CD4-positive, alpha-beta T cell (primary cell): ENCODE measurements at regions not wholly inside any gene's neighbourhood (a gene's known extent, or its start where the extent isn't known, plus 50 kb on each side); places are given as distances from the start of the nearest gene placed in this dataset.

ENCODE experiments used
- ATAC-seq: fragments of 200-7000 bp; cut with Tn5 transposase; one replicate; pipeline ENCODE4 v1.10.0; 2022; ENCODE audit warnings: mild to moderate bottlenecking; ENCODE audit not compliant: poor library complexity
- CTCF ChIA-PET: fragments of 350-600 bp; sonication (Branson Sonifier 250); formaldehyde crosslinking; loops from one replicate; lab custom pipeline; 2021; ENCODE audit warnings: antibody characterized with exemption, inconsistent platforms; lab: Charles Lee
- POLR2A ChIA-PET: fragments of 350-600 bp; sonication (Branson Sonifier 250); formaldehyde crosslinking; loops from one replicate; lab custom pipeline; 2021; ENCODE audit warnings: antibody characterized with exemption, inconsistent platforms; lab: Charles Lee
- DNase-seq, 14 experiments: peaks; one replicate each; pipeline ENCODE4 v3.0.0-alpha.2; 2013 to 2020; ENCODE audit warnings: mixed read lengths in 2 of 14
- H3K27ac ChIP-seq, 2 donors: one replicate each; pipeline versions ENCODE4 v1.5.1 to v1.7.0; 2013; ENCODE audit warnings: low read length in 2 of 2, low read depth in 1 of 2, mild to moderate bottlenecking in 1 of 2
- H3K27me3 ChIP-seq, 2 experiments: 1 replicate in 1 of 2; 2 replicates in 1 of 2; pipeline versions ENCODE4 v1.6.1 to v1.7.0; 2013; ENCODE audit warnings: low read length in 2 of 2, control low read depth in 1 of 2, mild to moderate bottlenecking in 1 of 2, moderate library complexity in 1 of 2; ENCODE audit not compliant: insufficient read depth in 2 of 2, control insufficient read depth in 1 of 2
- H3K36me3 ChIP-seq: one replicate; pipeline ENCODE4 v1.6.1; 2013; ENCODE audit warnings: low read length, control low read depth; ENCODE audit not compliant: insufficient read depth
- H3K4me1 ChIP-seq: one replicate; pipeline ENCODE4 v1.6.1; 2013; ENCODE audit warnings: low read length, control low read depth; ENCODE audit not compliant: insufficient read depth
- H3K4me3 ChIP-seq: one replicate; pipeline ENCODE4 v1.5.1; 2013; ENCODE audit warnings: mild to moderate bottlenecking, low read length, moderate library complexity
- H3K9me3 ChIP-seq, 2 experiments: 1 replicate in 1 of 2; 2 replicates in 1 of 2; pipeline versions ENCODE4 v1.6.1 to v1.7.0; 2013; ENCODE audit warnings: low read length in 2 of 2, mild to moderate bottlenecking in 2 of 2, control low read depth in 1 of 2, moderate library complexity in 1 of 2; ENCODE audit not compliant: control insufficient read depth in 1 of 2, insufficient read depth in 1 of 2
- H3K27ac Mint-ChIP-seq: one replicate; pipeline ENCODE4 v1.8.0; 2020; ENCODE audit warnings: mixed read lengths
- H3K27me3 Mint-ChIP-seq: one replicate; pipeline ENCODE4 v1.8.0; 2021; ENCODE audit warnings: mixed read lengths
- H3K36me3 Mint-ChIP-seq: one replicate; pipeline ENCODE4 v1.8.0; 2021; ENCODE audit warnings: low read depth, mixed read lengths
- H3K4me1 Mint-ChIP-seq: one replicate; pipeline ENCODE4 v1.8.0; 2021; ENCODE audit warnings: low read depth, mixed read lengths
- H3K4me3 Mint-ChIP-seq: one replicate; pipeline ENCODE4 v1.8.0; 2020; ENCODE audit warnings: mild to moderate bottlenecking, mixed read lengths
- H3K9me3 Mint-ChIP-seq: one replicate; pipeline ENCODE4 v1.8.0; 2020; ENCODE audit warnings: mixed read lengths
- CTCF ChIP-seq: fragments of 200-600 bp; IDR thresholded peaks from one replicate; pipeline ENCODE4 v1.8.0; 2022; ENCODE audit warnings: antibody characterized with exemption, mild to moderate bottlenecking
- intact Hi-C, 2 experiments: fragments of 100-400 bp; cut with DNase I in 1 of 2; cut with micrococcal nuclease in 1 of 2; formaldehyde crosslinking; loops; one replicate each; pipeline versions ENCODE4 v1.15.1 to v1.9.0; 2023 to 2025; cut with DNase I, micrococcal nuclease

GRCh38 chr3:78013653-78014052, 973.8 kb downstream of the ROBO2 start:
- Histone ChIP-seq H3K4me3 (no peak overlapping the region), H3K4me1 (no peaks in the 10 kb centered on the region), H3K9me3 (peaks cover 0 to 5% of the 10 kb centered on the region in 2 experiments), H3K27ac (no peak overlapping the region), H3K36me3 (no peaks in the 10 kb centered on the region), H3K27me3 (no peaks in the 10 kb centered on the region)
- CTCF ChIA-PET: no interaction called here
- no peak for TF ChIP-seq CTCF
- peaks cover 15% of the 10 kb centered on the region for H3K9me3 Mint-ChIP-seq
- intact Hi-C loops: no loop called here
- no peaks in the 10 kb centered on the region for H3K36me3 Mint-ChIP-seq
- ATAC-seq: no peak
- no peak for DNase-seq
- no peak overlapping the region for H3K4me3 Mint-ChIP-seq
- H3K4me1 Mint-ChIP-seq: no peaks in the 10 kb centered on the region
- no peak overlapping the region for H3K27ac Mint-ChIP-seq
- POLR2A ChIA-PET: no interaction called here
- no peaks in the 10 kb centered on the region for H3K27me3 Mint-ChIP-seq

- no peaks in the 10 kb centered on the region for H3K27me3 Mint-ChIP-seq
- peaks cover 16% of the 10 kb centered on the region for H3K9me3 Mint-ChIP-seq
- no peak for TF ChIP-seq CTCF
- H3K27ac ChIP-seq: no peak overlapping the region
- no peak overlapping the region for H3K4me3 Mint-ChIP-seq
- H3K4me1 Mint-ChIP-seq: no peaks in the 10 kb centered on the region
- H3K27ac Mint-ChIP-seq: no peak overlapping the region
- CTCF ChIA-PET: no interaction called here
- peaks cover 0 to 5% of the 10 kb centered on the region in 2 experiments for H3K9me3 ChIP-seq
- no peaks in the 10 kb centered on the region for H3K36me3 Mint-ChIP-seq
- H3K4me1 ChIP-seq: no peaks in the 10 kb centered on the region
- no peak for ATAC-seq
- DNase-seq: no peak
- H3K36me3 ChIP-seq: no peaks in the 10 kb centered on the region
- no peaks in the 10 kb centered on the region for H3K27me3 ChIP-seq
- intact Hi-C loops: no loop called here
- POLR2A ChIA-PET: no interaction called here
- H3K4me3 ChIP-seq: no peak overlapping the region
Measured at GRCh38 chr3:78015856-78016255, 976.0 kb downstream of the ROBO2 start.

GRCh38 chr3:78021710-78022109, 981.8 kb downstream of the ROBO2 start:
- no peaks in the 10 kb centered on the region for H3K36me3 Mint-ChIP-seq
- TF ChIP-seq CTCF: no peak
- ATAC-seq: no peak
- no peak for DNase-seq
- Histone ChIP-seq H3K9me3 (peaks cover 0 to 4% of the 10 kb centered on the region in 2 experiments), H3K4me1 (no peaks in the 10 kb centered on the region), H3K27ac (no peak overlapping the region), H3K36me3 (no peaks in the 10 kb centered on the region), H3K4me3 (no peak overlapping the region), H3K27me3 (no peaks in the 10 kb centered on the region)
- H3K9me3 Mint-ChIP-seq: peaks cover 13% of the 10 kb centered on the region
- CTCF ChIA-PET: no interaction called here
- no peaks in the 10 kb centered on the region for H3K4me1 Mint-ChIP-seq
- intact Hi-C loops: no loop called here
- POLR2A ChIA-PET: no interaction called here
- no peak overlapping the region for H3K4me3 Mint-ChIP-seq
- no peak overlapping the region for H3K27ac Mint-ChIP-seq
- H3K27me3 Mint-ChIP-seq: no peaks in the 10 kb centered on the region
